NCI-H2171 treated with DMSO at 0.1 percent for 48 hours (cell line): ENCODE measurements at regions not wholly inside any gene's neighbourhood (a gene's known extent, or its start where the extent isn't known, plus 50 kb on each side); places are given as distances from the start of the nearest gene placed in this dataset.
"Not testable (repeated sequence)": the region's sequence is repeated elsewhere in the genome, so short reads cannot be mapped to it uniquely, and the experiment has no call there.

Source experiments
- DNase-seq: peaks from one replicate; lab custom pipeline; 2025; lab: John Stamatoyannopoulos, UW

DNA sequence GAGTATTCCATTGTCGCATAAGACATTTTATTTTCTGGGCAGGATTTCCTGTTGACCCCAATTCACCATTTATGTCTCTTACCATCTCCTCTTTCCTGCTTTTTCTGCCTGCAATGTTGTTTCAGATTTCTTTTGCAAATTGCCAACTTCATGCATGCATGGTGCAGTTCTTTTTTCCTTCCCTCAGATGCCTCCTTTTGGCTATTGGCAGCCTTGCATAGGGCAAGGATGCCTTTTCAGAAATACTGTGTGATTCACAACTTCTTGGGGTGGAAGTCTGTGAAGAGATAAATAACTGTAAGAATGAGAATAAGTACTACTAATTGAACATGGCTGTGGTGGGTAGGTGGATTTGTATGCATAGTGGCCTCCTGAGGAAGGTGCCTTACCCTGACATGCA is 116.7 kb downstream of the SOX4 start:
- no peak for DNase-seq

DNA sequence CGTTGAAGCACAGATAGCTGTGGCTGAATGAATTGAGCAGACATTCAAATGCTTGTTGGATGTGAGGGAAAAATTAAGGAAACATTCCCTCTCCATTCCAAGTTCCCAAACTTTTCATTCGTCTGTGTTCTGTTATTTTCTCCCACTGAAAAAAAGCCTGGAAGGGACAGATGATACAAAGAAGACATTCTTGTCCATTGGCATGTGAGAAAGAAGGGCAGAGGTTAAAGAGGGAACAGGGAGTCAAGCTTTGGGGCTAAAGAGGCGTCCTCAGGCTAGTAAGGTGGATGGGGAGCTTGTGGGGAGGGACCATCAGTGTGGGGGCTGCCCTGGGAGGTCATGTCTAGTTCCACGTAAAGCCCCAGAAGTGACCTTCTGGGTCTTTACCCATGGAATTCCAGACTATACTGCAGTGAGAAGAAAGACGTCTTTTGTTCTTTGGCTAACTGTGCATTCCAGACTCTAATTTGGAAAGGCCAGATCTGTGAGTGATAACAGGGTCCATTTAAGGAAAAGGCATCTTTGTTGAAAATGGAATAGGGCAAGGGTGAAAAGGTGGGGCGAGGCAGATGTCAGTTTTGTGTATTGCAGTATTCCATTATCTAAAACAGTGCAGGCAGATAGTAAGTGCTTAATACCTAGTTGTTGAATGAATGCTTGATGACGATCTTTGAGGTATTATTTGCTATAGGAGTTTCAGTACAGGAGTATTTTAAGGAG is 117.5 kb downstream of the SOX4 start:
- DNase-seq, result no peak

DNA sequence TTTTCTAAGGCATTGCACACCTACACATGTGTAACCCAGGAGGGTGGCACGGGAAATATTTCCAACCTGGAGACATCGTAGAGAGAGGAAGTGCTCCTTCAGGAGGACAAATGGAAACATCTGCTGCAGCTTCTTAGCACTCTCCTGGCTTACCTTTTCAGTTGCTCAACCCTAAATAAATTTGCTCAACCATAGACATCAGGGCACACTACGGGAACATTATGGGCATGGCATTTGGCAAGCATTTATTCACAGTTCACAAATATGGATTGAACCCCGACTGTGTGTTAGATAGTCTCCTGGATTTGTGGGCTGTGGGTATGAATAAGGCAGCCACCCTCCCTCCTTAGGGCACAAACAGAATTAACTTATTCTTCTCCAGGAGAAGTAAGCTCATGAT is 118.7 kb downstream of the SOX4 start:
- no peak for DNase-seq

DNA sequence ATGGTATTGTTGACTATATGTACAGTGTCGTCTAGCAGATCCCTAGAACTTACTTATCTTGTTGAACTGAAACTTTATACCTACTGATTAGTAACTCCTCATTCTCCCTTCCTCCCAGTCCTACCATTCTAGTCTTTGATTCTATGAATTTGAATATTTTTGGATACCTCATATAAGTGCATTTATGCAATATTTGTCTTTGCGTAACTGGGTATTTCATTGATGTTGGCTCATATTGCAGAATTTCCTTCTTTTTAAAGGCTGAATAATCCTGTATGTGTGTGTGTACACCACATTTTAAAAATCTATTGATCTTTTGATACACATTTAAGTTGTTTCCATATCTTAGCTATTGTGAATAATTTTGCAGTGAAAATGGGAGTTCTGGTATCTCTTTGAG is 119.9 kb downstream of the SOX4 start:
- no peak for DNase-seq

DNA sequence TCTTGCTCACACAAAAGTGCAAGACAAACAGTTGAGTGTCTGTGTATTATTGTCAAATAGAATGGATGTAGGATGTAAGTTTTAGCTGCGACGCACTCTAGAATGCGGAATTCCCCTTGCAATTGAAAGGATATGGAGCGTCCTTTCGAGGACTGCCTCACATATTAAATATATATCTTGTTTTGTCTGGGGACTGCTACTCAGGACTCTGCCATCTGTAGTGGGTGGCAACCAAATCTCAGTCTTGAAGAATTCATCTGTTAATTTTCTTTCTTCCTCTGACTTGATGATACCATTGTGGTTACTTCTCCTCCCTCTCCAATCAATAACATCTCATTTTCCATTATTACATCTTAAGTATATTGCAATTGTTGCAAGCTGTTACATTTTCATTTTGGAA is 121.6 kb downstream of the SOX4 start:
- DNase-seq, result no peak

DNA sequence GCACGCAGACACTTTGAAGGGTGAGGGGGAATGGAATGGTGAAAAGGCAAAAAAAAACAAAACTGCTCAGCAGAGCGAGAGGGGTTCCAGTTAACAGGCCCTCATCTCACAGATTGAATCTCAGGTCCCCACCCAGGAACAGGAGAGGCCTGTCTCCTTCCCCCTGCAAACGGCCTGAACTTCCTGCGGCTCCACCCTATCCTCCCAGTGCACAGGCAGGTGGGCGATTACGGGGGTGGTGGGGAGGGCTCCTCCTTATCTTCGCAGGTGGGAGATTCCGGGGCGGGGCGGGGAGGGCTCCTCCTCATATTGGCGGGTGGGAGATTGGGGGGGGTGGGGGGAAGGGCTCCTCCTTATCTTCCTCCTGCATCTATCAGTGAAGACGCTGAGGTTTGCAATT is 129.0 kb downstream of the SOX4 start:
- DNase-seq, result no peak

DNA sequence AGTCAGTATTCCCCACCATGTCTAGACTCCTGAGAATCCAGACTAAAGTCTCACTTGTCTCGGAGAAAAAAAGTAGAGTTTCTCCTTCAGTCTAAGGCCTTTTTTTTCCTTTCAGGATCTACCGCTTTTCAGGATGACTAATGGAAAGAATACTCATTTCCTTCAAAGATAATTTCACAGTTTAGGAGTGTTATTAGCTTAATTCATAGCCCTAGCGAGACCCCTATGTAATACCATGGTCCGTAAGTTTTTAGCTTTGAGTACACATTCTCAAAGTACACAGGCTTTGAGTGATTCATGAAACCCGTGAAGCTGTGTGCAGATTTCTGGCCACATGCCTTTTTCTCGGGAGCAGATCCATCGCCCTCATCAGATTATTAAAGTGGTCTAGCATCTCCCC is 133.1 kb downstream of the SOX4 start:
- no peak for DNase-seq

DNA sequence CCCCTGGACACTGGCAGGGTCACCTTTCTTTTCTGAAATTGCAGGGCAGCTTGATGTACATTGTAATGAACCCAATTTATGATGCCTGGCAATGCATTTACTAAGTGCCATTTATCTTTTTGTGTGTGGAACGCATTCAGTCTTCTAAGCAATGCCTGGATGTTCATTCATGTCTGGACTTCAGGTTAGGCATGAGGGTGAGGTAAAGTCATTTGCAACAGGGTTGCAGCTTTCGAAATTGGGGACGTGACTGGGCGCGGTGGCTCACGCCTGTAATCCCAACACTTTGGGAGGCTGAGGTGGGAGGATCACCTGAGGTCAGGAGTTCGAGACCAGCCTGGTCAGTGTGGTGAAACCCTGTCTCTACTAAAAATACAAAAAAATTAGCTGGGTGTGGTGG is 134.6 kb downstream of the SOX4 start:
- no peak for DNase-seq

DNA sequence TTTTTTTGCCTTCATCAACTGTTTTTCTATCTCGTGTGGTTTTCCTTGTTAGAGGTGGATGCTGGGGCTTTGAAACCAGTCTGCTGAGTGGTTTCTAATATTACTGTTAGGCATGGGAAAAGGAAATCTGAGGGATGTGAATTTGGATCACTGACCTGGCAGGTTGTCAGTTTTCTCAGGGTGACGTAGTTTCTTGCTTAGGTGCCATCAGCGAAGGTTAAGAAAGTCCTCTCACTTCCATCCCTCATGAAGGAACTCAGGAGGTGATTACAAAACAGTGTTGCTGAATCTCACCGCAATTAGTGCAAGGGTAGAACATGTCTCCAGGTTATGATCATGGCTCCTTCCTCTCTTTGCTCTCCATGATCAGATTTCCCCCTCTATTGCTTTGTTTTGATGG is 135.9 kb downstream of the SOX4 start:
- no peak for DNase-seq

DNA sequence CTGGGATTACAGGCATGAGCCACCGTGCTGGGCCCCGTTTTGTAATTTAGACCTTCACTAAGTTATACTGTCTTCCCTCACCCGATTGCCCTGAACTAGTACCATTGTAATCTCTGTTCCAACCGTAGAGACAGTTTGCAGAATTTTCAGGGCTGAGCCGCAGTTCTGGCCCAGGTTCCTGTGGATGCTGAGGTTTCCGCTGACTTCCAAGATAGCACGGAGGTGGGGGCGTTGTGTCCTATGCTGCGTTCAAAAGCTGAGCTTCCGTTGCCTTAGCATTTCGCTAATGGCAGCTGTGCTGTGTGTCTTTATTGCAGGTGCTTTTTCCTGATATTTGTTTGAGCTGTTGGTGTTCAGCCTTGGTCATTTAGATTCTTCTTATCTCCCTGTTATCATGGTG is 137.0 kb downstream of the SOX4 start:
- DNase-seq, result no peak

DNA sequence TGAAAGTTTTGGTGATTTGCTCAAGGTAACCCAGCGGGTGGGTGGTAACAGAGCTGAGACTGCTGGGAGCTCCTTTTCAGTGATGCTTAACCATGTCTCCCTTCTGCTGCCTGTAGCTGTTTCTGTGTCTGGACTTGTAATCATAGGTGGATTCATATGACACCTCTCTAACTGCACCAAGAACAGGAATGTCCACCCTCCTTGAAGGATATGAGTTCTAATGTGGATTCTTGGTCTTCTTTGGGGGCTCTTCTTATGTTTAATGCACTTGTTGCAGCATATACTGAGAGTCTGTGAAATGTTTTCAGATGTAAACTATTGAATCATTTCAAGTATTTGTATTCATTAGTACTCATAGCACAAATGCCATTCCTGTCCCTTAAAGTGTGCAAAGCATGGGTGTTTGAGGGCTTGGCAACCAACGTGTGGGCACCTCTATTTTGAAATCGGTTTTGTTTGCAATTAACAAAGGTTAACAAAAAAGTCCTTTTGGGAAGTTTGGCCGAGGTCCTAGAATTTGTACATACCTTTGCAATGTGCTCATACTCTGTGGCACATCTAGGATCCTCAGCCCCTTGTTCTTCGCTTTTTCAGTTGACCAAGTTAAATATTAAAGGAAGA is 138.0 kb downstream of the SOX4 start:
- no peak for DNase-seq

DNA sequence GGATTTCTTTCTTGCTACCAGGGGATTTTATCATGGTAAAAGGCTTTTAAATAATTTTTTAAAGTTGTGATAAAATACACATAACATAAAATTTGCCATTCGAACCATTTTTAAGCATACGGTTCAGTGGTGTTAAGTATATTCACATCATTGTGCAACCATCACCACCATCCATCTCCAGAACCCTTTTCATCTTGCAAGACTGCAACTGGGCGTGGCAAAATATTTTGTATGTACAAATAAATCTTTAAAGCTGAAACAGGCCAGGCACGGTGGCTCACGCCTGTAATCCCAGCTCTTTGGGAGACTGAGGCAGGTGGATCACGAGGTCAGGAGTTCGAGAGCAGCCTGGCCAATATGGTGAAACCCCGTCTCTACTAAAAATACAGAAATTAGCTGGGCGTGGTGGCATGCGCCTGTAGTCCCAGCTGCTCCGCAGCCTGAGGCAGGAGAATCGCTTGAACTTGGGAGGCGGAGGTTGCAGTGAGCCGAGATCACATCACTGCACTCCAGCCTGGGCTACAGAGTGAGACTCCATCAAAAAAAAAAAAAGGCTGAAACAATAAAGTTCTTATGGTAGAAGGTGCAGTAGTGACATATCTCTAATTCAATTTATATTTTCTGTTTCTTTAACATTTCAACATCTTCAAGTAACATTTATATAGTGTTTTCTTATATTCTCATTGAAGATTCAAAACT is 138.6 kb downstream of the SOX4 start:
- DNase-seq, result not testable (repeated sequence)

DNA sequence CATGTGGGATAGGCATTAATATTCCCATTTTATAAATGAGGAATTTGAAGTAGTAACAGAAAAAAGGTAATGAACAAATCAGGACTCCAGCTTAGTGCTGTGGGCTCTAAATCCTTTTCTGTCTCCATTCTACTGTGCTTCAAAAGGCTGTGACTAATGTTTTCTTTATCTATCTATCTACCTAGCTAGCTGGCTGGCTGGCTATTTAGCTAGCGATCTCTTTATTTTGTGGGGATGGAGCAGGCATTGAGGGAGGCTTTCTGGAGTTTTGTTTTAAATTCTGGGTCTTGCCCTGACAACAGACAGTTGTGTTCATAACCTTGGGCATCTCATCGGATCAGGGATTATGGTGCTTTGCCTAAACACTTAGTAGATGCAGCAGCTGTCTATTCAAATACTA is 139.2 kb downstream of the SOX4 start:
- DNase-seq, result no peak

DNA sequence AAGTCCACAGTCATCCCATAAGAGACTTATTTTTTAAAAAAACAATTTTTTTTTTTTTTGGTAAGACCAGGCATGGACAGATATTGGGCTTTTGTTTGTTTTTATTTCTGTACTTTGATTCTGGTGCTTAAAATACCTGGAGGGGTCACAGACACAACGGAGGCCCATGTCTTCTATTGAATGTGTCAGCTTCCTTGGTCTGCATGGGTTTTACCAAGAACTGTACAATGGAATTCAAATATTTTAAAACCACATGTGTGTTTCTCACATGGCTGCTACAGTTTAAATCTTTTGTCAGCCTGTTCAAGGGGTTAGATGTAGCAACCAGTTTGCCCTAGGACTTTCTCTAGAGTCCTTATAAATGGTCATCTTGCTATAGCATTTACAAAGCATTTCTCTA is 139.8 kb downstream of the SOX4 start:
- DNase-seq, result no peak

DNA sequence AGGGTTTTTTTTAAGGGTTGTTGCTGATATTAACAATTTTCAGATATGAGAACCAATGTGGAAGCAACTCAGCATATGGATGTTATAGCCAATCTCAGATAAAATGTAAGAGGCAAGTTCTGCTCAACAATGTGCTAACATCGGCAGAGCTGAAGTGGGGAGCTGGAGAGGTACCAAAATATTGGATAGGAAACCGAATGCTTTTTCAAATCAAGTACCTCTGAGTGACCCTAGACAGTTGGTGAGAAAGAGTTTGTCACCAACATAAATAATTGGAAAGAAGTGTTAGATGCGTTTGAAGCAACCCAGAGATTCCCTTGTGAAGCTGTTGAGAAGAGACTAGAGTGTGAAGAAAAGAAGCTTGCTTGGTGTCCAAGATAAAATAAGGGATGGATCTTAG is 140.7 kb downstream of the SOX4 start:
- no peak for DNase-seq

DNA sequence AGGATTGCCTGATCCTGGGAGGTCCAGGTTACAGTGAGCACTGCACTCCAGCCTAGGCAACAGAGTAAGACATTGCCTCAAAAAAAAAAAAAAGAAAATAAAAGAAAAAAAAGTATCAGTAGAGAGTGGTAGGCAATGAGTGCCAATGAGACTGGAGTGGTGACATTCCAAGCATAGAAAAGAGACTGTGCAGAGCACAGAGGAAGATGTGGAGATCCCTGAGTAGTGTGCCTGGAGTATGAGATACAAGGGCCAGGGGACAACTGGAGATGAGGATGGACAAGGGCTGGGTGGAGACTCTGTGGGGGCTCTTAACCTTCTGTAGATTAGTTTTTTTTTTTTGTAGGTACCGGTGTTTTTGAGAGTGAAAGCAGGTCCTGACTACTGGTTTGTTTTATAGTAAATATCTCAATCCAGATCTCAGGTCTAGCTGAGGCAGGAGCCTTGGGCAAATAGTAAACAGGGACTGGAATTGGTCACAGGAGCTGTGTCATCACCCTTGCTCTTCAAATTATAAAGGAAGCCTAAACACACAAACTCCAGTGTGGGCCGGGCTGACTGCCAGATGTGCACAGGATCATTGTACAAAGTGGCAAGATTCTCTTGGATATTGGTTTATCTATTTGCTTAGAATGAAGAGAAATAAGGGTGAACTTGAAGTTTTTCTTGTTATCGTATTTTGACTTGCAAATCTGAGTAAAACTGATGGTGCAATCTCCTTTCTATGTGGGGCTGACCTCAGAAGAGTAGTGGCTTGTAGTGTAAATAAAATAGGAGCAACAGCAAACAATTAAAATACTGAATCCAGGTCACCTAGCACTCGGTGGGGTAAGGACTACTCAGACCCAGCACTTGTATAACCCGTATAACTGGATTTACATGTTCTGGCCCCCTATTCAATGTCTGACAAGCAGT is 144.9 kb downstream of the SOX4 start:
- peak; percentile 34 for DNase-seq

DNA sequence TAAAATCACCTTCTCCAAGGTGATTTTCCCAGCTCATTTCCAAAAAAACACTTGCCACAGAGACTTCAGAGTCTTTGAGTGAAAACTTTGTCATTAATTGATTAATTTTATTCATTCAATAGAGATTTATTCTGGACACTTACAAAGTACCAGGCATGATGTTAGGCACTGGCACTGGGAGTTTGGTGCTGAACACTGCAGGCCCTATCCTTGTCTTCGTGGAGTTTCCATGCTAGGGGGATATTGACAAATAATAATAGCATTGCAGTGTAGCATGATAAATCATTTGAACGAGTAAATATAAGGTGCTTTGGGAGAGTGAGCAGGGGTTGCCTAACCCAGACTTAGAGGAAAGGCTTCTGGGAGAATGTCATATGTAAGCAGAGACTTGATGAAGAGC is 145.7 kb downstream of the SOX4 start:
- no peak for DNase-seq

DNA sequence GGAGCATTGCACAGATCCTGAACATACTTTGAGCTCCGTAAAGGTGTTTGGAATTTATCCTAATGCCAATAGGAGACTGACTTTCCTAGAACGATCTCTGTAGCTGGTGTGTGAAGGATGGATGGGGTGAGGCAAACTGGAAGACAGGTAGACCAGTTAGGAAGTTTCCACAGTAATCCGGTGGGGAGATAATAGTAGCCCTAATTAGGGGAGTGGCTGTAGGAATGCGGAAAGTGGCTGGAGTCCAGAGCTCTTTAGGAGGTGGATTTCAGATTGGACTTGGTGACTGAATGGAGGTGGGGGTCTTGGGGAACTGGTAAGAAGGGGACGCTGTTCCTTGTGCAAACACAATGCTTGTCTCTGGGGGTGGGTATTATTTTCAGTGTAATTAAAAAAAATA is 146.3 kb downstream of the SOX4 start:
- DNase-seq, result no peak

DNA sequence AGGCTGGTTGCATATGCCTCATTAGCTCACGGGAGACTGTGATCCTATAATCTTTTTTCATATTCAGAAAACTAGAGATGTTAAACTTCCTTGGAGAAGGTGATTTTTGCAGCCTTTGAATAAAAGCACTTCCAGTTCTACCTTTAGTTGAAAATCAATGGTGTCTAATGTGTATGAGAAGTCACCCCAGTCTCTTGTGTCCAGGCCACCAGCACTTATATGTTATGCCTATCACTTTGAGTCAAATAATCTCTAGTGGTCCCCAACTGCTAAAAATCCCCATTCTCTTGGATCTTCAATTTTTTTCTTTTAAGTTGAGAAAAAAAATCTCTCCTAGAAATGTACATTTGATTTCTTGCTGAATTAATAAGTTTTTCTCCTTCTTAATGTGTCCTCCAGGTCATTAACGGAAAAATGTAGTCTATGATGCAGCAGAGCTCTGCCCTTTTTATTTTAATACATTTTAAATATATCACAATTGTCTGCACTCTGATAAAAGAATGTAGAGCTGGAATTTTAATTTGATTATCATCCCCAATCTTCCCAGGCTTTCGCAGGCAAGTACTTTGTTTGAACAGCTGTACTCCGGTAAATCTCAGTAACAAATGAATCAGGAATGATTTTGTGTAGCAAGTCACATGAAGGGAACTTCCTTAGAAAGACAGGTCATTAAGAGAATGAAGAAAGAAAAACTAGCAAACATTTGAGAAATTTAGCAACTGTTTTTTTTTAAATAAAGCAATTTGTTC is 147.0 kb downstream of the SOX4 start:
- DNase-seq, result peak; percentile 51

DNA sequence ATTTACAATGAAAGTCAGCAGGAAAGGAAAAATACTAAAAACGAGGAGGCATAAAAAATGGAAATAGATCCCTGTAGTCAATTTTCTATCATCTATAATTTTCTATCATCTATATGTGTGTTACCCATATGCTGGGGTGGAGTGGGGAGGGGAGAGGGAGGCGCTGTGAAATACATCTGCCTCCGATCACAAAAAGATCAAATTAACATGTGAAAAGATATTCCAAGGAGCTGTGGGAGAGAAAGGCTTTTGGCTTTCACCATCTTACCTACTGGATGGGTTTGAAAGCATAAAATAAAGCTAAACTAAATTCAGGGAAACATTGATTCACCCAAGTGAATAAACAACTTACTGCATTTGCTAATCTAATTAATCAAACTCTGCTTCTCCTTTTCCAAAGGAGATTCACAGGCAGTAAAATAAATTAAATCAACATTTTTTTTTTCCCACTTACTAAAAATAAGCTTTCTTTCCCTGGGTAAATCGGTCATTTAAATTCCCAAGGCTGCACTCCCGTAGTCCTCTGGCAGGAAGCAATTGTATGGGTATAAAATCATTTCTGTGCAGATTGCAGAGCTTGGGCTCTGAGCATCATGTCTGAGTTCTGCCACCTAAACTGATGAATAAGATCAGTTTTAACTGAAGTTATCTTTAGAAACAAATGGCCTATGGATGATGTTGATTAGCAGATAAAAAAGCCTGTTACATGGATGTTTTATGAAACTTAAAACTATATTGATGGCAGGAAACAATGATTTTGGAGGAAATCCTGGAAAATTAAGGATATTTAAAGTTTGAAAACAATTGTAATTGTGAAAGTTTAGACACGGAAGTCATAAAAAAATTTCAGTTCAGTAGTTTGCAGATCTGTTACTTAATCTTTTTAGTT is 147.9 kb downstream of the SOX4 start:
- DNase-seq, result peak; percentile 55

DNA sequence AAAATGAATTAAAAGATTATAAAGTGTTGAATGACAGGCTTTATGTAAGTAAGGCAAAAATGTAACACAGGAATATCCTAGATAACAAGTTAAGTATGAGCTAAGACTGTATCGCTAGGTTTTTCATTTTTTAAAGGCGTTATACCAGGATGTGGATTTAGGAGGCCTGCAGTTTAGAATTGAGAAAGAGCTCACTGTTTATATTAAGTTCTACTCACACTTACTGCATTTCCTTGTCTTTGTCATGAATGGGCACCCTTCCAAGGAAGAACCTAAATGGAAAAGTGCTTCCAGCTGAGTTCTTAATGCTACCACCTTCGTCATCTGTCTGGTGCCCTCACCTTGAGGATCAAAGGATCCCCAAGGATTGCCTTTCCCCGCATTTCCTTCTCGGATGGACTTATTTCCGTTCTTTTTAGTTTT is 148.7 kb downstream of the SOX4 start:
- DNase-seq, result peak; percentile 29
